VCaP (cell line): ENCODE measurements at regions not wholly inside any gene's neighbourhood (a gene's known extent, or its start where the extent isn't known, plus 50 kb on each side); places are given as distances from the start of the nearest gene placed in this dataset.
"Not testable (repeated sequence)": the region's sequence is repeated elsewhere in the genome, so short reads cannot be mapped to it uniquely, and the experiment has no call there.

Source experiments
- H3K27ac ChIP-seq: fragments of 450-650 bp; 2 replicates; pipeline ENCODE4 v1.5.1; 2017
- CTCF ChIP-seq: fragments of 450-650 bp; conservative IDR thresholded peaks from 2 replicates; pipeline ENCODE4 v1.5.1; 2017; ENCODE audit warnings: mild to moderate bottlenecking, moderate library complexity

GRCh38 chr5:118478852-118479251 is 509.5 kb downstream of the DTWD2 start:
- H3K27ac ChIP-seq = no peak overlapping the region
- TF ChIP-seq CTCF = no peak

GRCh38 chr5:118468085-118468484 is 520.3 kb downstream of the DTWD2 start:
- no peak overlapping the region for H3K27ac ChIP-seq
- TF ChIP-seq CTCF = no peak

GRCh38 chr5:118467103-118467502 is 521.2 kb downstream of the DTWD2 start:
- no peak overlapping the region for H3K27ac ChIP-seq
- no peak for TF ChIP-seq CTCF

GRCh38 chr5:118466418-118466817 is 521.9 kb downstream of the DTWD2 start:
- no peak for TF ChIP-seq CTCF
- no peak overlapping the region for H3K27ac ChIP-seq

- not testable (repeated sequence) for H3K27ac ChIP-seq
Measured at GRCh38 chr5:118462276-118462675, 526.1 kb downstream of the DTWD2 start.

GRCh38 chr5:118461436-118461835 is 526.9 kb downstream of the DTWD2 start:
- no peak overlapping the region for H3K27ac ChIP-seq
- TF ChIP-seq CTCF = no peak

- no peak for TF ChIP-seq CTCF
- no peak overlapping the region for H3K27ac ChIP-seq
Measured at GRCh38 chr5:118459490-118459889, 528.9 kb downstream of the DTWD2 start.

- no peak overlapping the region for H3K27ac ChIP-seq
- TF ChIP-seq CTCF = no peak
Measured at GRCh38 chr5:118456085-118456484, 532.3 kb downstream of the DTWD2 start.
